DMS 273 treated with DMSO at 0.1 percent for 48 hours (cell line): ENCODE measurements at regions not wholly inside any gene's neighbourhood (a gene's known extent, or its start where the extent isn't known, plus 50 kb on each side); places are given as distances from the start of the nearest gene placed in this dataset.

Source experiments
- DNase-seq: peaks from one replicate; lab custom pipeline; 2025; lab: John Stamatoyannopoulos, UW

DNA sequence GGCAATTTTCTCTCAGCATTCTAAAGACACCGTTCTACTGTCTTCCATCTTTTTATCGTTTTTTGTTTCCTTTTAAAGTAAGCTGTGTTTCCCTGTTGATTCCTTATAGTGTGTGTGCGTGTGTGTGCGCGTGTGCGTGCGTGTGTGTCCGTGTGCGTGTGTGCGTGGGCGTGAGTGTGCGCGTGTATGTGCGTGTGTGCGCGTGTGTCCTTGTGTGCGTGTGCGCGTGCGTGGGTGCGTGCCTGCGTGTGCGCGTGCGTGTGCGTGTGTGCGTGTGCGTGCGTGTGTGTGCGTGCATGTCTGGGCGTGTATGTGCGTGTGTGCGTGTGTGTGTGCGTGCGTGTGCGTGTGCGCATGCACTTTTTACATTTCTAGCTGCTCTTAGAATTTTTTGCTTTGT, 1033.7 kb downstream of the BRD1 start:
- DNase-seq: no peak

DNA sequence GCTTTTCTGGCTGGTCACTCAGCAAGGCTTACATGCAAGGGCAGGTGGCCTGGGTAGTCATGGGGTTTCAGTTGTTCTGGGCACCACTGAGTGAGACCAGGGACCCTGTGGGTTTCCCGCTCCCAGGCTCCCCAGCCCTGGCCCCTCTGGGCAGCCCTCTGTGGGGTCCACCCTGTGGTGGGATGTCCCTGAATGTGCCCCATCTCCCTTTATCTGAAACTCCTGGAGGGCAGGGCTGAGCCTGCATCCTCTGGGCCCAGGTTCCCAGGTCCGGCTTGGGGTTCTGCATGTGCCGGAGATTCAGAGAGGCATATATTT, 1041.0 kb downstream of the BRD1 start:
- no peak for DNase-seq

DNA sequence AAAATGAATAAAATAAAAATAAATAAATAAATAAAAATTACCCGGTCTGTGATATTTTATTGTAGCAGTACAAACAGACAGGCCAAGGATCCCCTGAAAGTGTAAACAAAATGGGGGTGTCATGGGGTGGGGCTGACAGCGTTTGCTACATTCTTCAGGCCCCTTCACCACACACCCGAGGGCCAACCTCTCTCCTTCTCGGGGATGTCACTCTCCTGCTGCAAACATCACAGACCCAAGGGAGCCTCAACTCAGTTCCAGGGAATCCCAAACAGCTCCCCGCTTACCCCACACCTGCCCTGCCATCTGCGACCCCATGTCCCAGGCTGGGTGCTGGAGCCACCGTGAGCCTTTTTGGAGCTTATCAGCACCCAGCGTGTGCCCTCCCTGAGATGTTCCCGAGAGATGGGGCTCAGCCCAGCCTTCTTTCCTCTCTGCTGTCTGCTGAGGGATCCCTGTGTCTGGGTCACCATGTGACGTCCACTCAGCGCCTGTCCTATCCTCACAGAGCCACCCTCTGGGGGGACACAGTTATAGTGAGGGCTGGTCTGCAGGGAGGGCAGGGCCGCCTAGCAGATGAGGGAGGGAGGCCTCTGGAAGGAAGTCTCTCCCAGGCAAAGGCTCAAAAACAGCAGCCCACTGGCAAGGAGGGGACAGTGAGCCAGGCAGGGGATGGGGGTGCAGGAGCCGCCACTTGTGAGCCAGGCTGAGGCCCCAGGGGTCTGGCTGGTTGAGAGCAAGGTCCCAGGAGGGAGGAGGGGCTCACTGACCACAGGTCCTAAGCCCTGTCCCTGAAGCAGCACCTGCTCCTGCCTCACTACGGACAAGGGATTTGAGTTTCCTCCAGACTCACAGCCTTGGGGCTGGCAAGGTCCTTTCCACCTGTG, 1041.6 kb downstream of the BRD1 start:
- no peak for DNase-seq

DNA sequence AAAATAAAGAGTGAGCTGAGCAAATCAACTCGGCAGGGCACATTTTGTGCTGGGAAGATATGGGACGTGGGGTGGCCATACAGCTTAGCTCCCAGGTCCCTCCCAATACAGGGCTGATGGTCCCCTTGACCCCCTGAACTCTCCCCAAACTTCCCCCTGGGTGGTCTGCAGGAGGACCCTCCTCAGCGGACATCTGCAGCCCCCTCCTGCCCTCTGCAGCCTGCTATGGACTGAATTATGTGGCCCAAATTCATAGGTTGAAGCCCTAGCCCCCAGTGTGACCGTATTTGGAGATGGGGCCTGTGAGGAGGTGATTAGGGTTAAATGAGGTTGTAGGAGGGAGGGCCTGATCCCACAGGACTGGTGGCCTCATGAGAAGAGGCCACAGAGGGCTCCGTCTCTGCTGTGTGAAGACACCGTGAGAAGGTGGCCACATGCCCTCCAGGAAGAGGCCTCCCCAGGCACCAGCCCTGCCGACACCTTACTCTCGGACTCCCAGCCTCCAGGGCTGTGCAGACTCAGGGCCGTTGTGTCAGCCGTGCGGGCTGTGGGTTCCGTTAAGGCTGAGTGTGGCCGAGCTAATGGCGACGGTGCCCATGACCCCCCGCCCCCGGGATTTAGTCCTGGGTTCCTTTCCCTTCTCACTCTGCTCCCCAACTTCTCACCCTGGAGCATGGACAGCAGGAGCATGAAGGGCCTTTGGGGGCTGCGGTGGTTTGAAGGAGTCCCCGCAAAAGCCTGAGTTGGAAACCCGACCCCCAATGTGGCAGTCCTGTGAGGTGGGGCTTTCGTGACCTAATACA, 1042.8 kb downstream of the BRD1 start:
- no peak for DNase-seq

- no peak for DNase-seq
These were observed 1043.8 kb downstream of the BRD1 start for GRCh38 chr22:48783821-48784266.

GRCh38 chr22:48782811-48783511, 1044.7 kb downstream of the BRD1 start:
- DNase-seq: no peak

DNA sequence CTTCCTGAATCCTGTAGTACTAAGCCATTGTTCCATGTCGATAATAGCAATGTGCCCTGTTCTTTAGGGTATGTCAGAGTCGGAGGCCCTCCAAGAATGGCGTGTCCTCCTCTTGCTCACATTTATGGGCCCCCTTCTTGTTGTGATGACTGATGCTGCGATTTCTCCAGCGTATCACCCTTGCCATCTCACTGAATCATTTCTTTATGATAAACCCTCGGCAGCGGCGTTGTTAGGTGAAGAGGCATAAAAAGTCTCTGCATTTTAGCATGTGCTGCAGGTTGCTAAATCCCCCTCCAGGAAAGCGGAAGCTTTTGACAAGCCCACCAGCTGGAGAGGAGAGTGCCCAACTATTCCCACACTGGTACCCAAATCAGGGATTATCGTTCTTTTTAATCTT, 1045.3 kb downstream of the BRD1 start:
- DNase-seq: no peak

- no peak for DNase-seq
These were observed 1045.8 kb downstream of the BRD1 start for GRCh38 chr22:48781868-48782267.

- DNase-seq: no peak
These were observed 1046.3 kb downstream of the BRD1 start for GRCh38 chr22:48781391-48781790.

DNA sequence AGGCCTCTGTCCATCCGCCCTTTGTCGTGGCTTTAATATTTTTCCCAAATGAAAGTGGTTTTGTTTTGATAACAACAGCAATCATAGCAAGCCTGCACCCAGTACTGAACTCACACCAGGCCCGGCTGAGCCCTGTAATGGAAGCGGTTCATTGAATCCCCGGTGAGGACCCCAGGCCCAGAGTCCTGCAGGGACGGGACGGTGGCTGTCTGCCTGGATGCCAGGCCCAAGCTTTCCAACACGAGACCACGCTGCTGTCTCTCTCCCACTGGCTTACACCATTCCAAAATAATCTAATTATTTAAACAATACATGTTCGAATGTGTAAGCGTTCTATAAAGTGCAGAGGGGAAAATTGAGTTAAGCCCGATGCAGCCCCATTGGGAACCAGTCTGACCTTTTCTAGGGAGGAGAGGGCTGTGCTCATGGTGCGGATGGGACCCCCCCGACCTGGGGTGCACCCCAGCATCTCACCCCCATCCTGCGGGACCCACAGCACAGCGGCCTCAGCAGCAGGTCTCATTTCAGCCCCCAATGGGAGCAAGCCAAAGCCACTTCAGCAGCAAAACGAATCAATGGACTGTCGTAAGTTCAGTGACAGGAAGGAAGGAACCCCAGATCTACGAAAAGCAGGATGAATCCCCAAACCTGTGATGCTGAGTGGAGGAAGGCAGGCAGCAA, 1046.9 kb downstream of the BRD1 start:
- no peak for DNase-seq

- DNase-seq: no peak
These were observed 1047.7 kb downstream of the BRD1 start for GRCh38 chr22:48779661-48780596.

DNA sequence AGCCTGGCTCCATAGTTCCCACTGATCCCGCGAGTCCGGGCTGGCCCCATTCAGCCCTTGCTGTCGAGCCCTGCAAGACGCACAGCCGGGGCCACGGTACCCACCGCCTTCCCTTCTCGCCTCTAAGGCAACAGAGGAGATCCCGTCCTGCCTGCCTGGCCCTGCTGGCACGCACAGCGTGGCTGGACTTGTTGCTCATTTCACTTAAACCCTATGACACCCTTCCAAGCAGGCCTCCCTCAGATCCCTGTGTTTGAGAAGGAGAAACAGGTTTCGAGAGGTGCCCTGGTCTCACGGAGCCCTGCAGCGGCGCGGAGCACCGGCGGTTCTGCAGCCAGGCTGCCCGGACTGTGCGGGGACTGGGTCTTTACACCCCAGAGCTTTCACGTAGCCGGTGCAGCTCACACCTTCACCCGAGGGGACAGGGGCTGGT, 1048.4 kb downstream of the BRD1 start:
- no peak for DNase-seq

DNA sequence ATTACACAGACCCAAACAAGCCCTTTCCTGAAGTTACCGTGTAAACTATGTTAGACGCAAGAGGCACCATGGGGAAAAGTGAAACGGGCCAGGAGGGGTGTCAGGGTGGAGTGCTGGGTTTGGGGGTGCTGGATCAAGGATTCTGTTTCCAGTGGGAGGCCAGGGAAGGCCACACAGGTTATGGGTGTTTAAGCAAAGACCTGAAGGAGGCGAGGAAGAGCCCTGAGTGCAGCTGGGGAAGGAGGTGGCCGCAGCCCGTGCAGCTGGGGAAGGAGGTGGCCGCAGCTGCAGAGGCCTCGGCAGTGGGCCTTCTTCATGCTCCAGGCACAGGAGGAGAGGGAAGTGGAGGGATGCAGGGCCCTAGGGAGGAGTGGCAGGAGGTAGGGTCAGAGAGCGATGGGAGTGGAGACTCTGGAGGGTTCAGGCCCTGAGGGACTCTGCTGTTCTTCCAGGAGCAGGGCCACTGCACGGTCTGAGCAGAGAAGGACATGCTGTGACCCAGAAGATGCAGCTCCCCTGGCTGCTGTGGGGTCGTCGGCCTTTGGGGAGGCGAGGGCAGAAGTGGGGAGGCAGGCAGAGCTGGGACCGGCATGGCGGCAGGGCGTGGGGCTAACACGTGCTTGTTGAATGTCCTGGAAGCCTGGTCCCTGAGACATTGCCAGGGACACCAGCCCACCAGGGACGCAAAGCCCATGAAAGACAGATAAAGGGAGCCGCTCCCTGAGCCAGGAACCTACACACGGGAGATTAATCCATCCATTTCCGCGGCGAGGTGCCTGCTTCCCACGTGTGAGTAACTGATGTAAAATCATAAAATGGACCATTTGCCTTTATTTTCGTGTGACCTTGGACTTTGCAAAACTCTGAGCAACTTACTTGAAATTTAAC, 1049.1 kb downstream of the BRD1 start:
- DNase-seq: no peak

DNA sequence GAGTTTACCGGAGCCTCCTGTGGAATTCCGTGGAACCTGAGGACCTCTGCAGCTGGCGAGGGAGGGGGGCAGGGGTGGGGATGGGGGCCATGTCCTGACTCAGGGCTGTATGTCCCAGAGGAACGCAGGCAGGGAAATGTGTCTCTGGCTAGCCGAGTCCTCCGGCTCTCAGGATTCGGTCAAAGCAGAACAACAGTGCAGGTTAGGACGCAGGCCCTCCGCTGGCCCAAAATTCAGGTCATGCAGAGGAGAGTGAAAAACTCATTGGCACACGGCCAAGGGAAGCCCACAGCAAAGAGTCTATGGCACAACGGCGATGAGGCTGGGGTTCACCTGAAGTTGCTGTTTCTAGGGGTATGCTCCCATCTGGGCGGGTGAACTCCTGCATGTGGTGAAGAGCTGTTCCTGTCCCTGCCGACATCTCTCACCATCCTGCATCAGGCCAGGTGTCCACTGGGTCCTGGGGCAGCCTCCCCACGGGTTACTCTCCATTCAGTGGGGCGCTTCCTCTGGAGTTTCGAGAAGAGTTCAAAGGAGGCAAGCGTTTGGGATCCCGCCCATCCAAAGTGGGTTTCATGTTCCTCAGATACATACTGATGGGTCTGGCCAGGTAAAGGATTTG, 1055.3 kb downstream of the BRD1 start:
- DNase-seq: no peak

- DNase-seq: no peak
These were observed 1062.1 kb downstream of the BRD1 start for GRCh38 chr22:48765595-48765994.

- DNase-seq: no peak
These were observed 1066.1 kb downstream of the BRD1 start for GRCh38 chr22:48761546-48761945.

- no peak for DNase-seq
These were observed 1066.9 kb downstream of the BRD1 start for GRCh38 chr22:48760481-48761390.
